ENCODE measurements at regions not wholly inside any gene's neighbourhood (a gene's known extent, or its start where the extent isn't known, plus 50 kb on each side); places are given as distances from the start of the nearest gene placed in this dataset.

DNA sequence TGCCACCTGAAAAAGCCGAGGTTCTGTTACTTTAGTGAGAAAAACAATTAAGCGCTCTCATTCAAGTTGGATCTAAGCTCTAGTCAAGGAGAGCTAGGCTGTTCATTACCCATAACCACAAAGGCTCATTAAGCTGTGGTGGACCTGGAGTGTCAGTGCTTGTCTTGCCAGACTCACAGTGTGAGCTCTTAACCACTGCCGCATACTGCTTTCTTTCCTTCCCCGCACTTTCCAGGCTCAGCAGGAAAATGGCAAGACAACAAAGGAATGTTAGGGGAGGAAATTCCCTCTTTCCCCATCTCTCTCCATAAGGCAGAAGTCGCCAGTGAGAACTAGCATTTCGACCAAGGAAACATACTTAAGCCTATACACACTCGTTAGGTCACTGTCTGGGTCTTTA, 467.3 kb downstream of the ENC1 start:
- peaks cover 6% of the 10 kb centered on the region for H3K27me3 Mint-ChIP-seq
- ATAC-seq (ENCODE audit: low read depth) (no peak), DNase-seq (no peak)
- TF ChIP-seq, protein P1, sequence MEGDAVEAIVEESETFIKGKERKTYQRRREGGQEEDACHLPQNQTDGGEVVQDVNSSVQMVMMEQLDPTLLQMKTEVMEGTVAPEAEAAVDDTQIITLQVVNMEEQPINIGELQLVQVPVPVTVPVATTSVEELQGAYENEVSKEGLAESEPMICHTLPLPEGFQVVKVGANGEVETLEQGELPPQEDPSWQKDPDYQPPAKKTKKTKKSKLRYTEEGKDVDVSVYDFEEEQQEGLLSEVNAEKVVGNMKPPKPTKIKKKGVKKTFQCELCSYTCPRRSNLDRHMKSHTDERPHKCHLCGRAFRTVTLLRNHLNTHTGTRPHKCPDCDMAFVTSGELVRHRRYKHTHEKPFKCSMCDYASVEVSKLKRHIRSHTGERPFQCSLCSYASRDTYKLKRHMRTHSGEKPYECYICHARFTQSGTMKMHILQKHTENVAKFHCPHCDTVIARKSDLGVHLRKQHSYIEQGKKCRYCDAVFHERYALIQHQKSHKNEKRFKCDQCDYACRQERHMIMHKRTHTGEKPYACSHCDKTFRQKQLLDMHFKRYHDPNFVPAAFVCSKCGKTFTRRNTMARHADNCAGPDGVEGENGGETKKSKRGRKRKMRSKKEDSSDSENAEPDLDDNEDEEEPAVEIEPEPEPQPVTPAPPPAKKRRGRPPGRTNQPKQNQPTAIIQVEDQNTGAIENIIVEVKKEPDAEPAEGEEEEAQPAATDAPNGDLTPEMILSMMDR (IDR thresholded peaks at IDR 0.05) = no peak
- no peak overlapping the region for H3K27ac Mint-ChIP-seq
- no peaks in the 10 kb centered on the region for H3K4me1 Mint-ChIP-seq
- no peaks in the 10 kb centered on the region for H3K36me3 Mint-ChIP-seq (ENCODE audit: low read depth)
- intact Hi-C loops (cut with micrococcal nuclease) = no loop called here
- no peak overlapping the region for H3K4me3 Mint-ChIP-seq
- POLR2A ChIA-PET = no interaction called here
- H3K9me3 Mint-ChIP-seq = no peaks in the 10 kb centered on the region
- CTCF ChIA-PET = no interaction called here

DNA sequence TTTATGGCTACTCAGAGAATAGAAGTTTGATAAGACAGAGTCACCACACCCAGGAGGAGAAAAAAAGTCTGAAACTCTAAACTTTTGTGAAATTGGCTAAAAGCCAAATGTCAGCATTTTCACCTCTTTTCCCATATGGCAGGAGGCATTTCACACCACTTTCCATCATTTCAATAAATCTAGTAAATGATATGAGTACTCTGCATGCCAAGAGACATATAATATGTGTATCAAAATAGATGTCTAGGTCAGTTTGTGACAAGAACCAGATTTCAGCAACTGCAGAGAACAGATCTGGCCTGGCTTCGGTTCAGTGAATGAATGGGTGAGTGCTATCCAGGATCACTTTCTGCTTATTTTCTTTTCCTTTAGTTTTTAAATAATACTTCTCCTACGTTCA, 470.8 kb downstream of the ENC1 start:
- TF ChIP-seq, protein P1 (IDR thresholded peaks at IDR 0.05) = no peak
- ChIA-PET CTCF (no interaction called here), POLR2A (no interaction called here)
- no peak overlapping the region for H3K27ac Mint-ChIP-seq
- H3K9me3 Mint-ChIP-seq = no peaks in the 10 kb centered on the region
- ATAC-seq (ENCODE audit: low read depth) (no peak), DNase-seq (no peak)
- H3K4me3 Mint-ChIP-seq = no peak overlapping the region
- peaks cover 3% of the 10 kb centered on the region for H3K27me3 Mint-ChIP-seq
- intact Hi-C loops (cut with micrococcal nuclease) = no loop called here
- no peaks in the 10 kb centered on the region for H3K36me3 Mint-ChIP-seq (ENCODE audit: low read depth)
- H3K4me1 Mint-ChIP-seq = no peaks in the 10 kb centered on the region

DNA sequence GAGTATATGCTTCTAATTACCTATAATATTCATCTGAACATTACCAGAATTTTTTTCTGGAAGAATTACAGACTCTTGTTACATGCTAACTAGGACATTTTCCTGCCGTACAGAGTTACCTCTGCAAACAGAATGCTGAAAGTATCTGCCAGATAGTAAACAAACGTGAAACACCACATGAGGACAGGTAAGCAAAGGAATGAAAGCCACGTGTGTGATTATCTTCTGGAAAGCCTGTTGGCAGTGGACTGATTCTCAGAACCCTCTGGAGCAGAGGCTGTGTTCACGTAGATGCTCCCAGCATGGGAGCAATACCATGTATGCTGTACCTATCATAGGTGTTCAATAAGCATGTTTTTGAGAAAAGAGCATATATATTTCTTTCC, 472.6 kb downstream of the ENC1 start:
- TF ChIP-seq, protein P1 (IDR thresholded peaks at IDR 0.05) = no peak
- no peak for DNase-seq
- Mint-ChIP-seq H3K4me3 (no peak overlapping the region), H3K27ac (no peak overlapping the region), H3K36me3 (ENCODE audit: low read depth) (no peaks in the 10 kb centered on the region), H3K27me3 (peaks cover 3% of the 10 kb centered on the region), H3K9me3 (no peaks in the 10 kb centered on the region), H3K4me1 (no peaks in the 10 kb centered on the region)
- ChIA-PET POLR2A (no interaction called here), CTCF (no interaction called here)
- intact Hi-C loops (cut with micrococcal nuclease) = no loop called here
- ATAC-seq (ENCODE audit: low read depth) = no peak

DNA sequence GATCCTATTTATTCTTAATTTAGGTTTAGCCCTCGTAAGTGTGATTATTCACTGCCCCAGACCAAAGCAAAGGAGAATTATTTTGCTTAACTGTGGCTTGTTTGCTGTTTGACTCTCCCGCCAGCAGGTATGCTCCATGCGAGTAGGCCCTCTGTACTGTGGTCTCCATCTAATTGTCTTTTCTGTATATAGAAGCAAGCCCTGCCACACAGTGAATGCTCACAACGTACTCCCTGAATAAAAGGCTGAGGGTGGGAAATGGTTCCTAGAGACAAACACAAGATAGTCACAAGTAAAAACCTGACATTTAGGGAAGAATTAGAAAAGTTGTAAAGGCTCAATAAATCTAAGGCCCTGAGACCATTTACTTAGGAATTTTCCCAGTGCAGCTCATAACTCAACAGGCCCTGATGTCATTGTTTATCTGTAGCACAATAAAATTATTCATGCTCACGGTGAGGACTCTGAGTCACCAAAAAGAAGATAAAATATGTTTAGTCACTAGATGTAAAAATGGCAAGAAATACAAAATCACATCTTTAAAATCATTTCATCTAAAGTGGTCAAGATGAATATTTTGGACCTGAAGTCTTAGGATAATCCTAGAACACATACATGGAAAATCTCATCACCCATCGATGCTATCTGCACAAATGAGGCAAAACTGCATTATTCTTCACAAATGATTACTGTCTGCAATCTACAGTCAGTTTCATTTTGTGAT, 473.2 kb downstream of the ENC1 start:
- intact Hi-C loops (cut with micrococcal nuclease) = no loop called here
- Mint-ChIP-seq H3K4me1 (no peaks in the 10 kb centered on the region), H3K9me3 (no peaks in the 10 kb centered on the region), H3K4me3 (no peak overlapping the region), H3K27ac (no peak overlapping the region), H3K36me3 (ENCODE audit: low read depth) (no peaks in the 10 kb centered on the region), H3K27me3 (peaks cover 3% of the 10 kb centered on the region)
- POLR2A ChIA-PET = no interaction called here
- TF ChIP-seq, protein P1 (IDR thresholded peaks at IDR 0.05) = no peak
- DNase-seq = no peak
- CTCF ChIA-PET = no interaction called here
- no peak for ATAC-seq (ENCODE audit: low read depth)

DNA sequence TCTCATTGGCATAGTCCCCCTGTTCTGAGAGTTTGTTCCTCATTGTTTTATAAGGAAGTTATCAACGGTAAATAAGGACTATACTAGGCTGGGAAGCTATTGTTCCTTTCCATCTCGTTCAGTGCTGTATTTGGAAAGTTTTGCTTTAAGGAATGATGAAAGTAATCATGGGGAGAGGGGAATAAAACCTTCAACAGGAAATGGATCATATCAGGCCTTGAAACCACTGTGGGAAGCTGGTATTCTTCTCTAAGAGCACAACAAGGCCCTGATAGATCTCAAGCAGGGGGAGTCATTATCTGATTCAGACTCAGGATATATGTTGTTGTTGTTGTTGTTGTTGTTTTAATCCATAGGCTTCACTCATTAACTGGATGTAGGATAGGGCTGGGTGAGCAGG, 474.5 kb downstream of the ENC1 start:
- Mint-ChIP-seq H3K9me3 (no peaks in the 10 kb centered on the region), H3K4me1 (no peaks in the 10 kb centered on the region), H3K27ac (no peak overlapping the region), H3K27me3 (peaks cover 3% of the 10 kb centered on the region), H3K4me3 (no peak overlapping the region), H3K36me3 (ENCODE audit: low read depth) (no peaks in the 10 kb centered on the region)
- CTCF ChIA-PET = no interaction called here
- intact Hi-C loops (cut with micrococcal nuclease) = no loop called here
- TF ChIP-seq, protein P1 (IDR thresholded peaks at IDR 0.05) = no peak
- POLR2A ChIA-PET = no interaction called here
- ATAC-seq (ENCODE audit: low read depth) (no peak), DNase-seq (no peak)

All from activated B cell treated with CpG ODN at 0.5 μM for 24 hours (primary cell).